GM23338 (cell line): ENCODE measurements at regions not wholly inside any gene's neighbourhood (a gene's known extent, or its start where the extent isn't known, plus 50 kb on each side); places are given as distances from the start of the nearest gene placed in this dataset.
A peak's percentile ranks its signal among the peaks of the same experiment; 100 is the strongest.

Source experiments
- ATAC-seq: fragments of 200-7000 bp; cut with Tn5 transposase; 3 replicates; pipeline ENCODE4 v1.9.1; 2020
- DNase-seq: peaks from one replicate; pipeline ENCODE4 v3.0.0-alpha.2; 2015; ENCODE audit warnings: low spot score
- H2AFZ ChIP-seq: fragments of 200-600 bp; sonication (generic); 2 replicates; pipeline ENCODE4 v1.8.0; 2016; ENCODE audit warnings: antibody characterized with exemption, mild to moderate bottlenecking, moderate library complexity
- H3F3A ChIP-seq: fragments of 200-600 bp; sonication (generic); replicated peaks from 2 replicates; pipeline ENCODE4 v1.8.0; 2017; ENCODE audit warnings: antibody characterized with exemption, mixed run types, low read depth
- H3K27ac ChIP-seq: fragments of 200-600 bp; sonication (generic); 2 replicates; pipeline ENCODE4 v1.6.1; 2016; ENCODE audit warnings: low read depth
- H3K27me3 ChIP-seq: fragments of 200-600 bp; sonication (generic); 2 replicates; pipeline ENCODE4 v1.8.0; 2016; ENCODE audit warnings: mild to moderate bottlenecking, mixed run types, moderate library complexity; ENCODE audit not compliant: insufficient read depth
- H3K36me3 ChIP-seq: fragments of 200-600 bp; sonication (generic); 2 replicates; pipeline ENCODE4 v1.8.0; 2016; ENCODE audit warnings: mild to moderate bottlenecking; ENCODE audit not compliant: insufficient read depth
- H3K4me1 ChIP-seq: fragments of 200-600 bp; sonication (generic); 2 replicates; pipeline ENCODE4 v1.8.0; 2016; ENCODE audit warnings: mild to moderate bottlenecking, moderate library complexity; ENCODE audit not compliant: insufficient read depth
- H3K4me2 ChIP-seq: fragments of 200-600 bp; sonication (generic); 2 replicates; pipeline ENCODE4 v1.7.1; 2017; ENCODE audit warnings: mixed run types
- H3K4me3 ChIP-seq: fragments of 200-600 bp; sonication (generic); 2 replicates; pipeline ENCODE4 v1.6.1; 2016; ENCODE audit warnings: mixed run types
- H3K79me2 ChIP-seq: fragments of 200-600 bp; sonication (generic); replicated peaks from 2 replicates; pipeline ENCODE4 v1.8.0; 2017; ENCODE audit warnings: mild to moderate bottlenecking; ENCODE audit not compliant: insufficient read depth
- H3K9me2 ChIP-seq: fragments of 200-600 bp; sonication (generic); 2 replicates; pipeline ENCODE4 v1.8.0; 2017; ENCODE audit not compliant: insufficient read depth
- H4K20me1 ChIP-seq: fragments of 200-600 bp; sonication (generic); replicated peaks from 2 replicates; pipeline ENCODE4 v1.8.0; 2017; ENCODE audit warnings: mild to moderate bottlenecking; ENCODE audit not compliant: insufficient read depth
- H3K27ac Mint-ChIP-seq: 2 replicates; pipeline ENCODE4 v1.8.0; 2020; ENCODE audit warnings: inconsistent platforms, mild to moderate bottlenecking, moderate library complexity, mixed read lengths
- H3K27me3 Mint-ChIP-seq: 3 replicates; pipeline ENCODE4 v1.8.0; 2022; ENCODE audit warnings: low read depth, mild to moderate bottlenecking, moderate library complexity, mixed read lengths, inconsistent platforms; ENCODE audit not compliant: insufficient read depth, poor library complexity
- H3K36me3 Mint-ChIP-seq: 3 replicates; pipeline ENCODE4 v1.8.0; 2021; ENCODE audit warnings: low read depth, mild to moderate bottlenecking, inconsistent platforms, moderate library complexity, mixed read lengths
- H3K4me1 Mint-ChIP-seq: 3 replicates; pipeline ENCODE4 v1.8.0; 2020; ENCODE audit warnings: mild to moderate bottlenecking, inconsistent platforms, mixed read lengths
- H3K4me3 Mint-ChIP-seq: 3 replicates; pipeline ENCODE4 v1.8.0; 2021; ENCODE audit warnings: moderate library complexity, mild to moderate bottlenecking, inconsistent platforms, mixed read lengths
- H3K9me3 Mint-ChIP-seq: 3 replicates; pipeline ENCODE4 v1.8.0; 2020; ENCODE audit warnings: moderate library complexity, mild to moderate bottlenecking, inconsistent platforms, mixed read lengths
- CREB1 ChIP-seq: fragments of 250-450 bp; sonication (Bioruptor Pico); IDR thresholded peaks from 2 replicates; pipeline ENCODE4 v1.5.0; 2020; ENCODE audit warnings: low read depth, mild to moderate bottlenecking, moderate library complexity
- CTCF ChIP-seq, 2 experiments: fragments of 200-600 bp in 1 of 2; sonication (generic) in 1 of 2; conservative IDR thresholded peaks; 2 replicates each; pipeline versions ENCODE4 v1.5.1 to v1.6.1; 2016 to 2017; ENCODE audit warnings: antibody characterized with exemption in 2 of 2, low read depth in 2 of 2, mild to moderate bottlenecking in 2 of 2, moderate library complexity in 1 of 2
- ETS1 ChIP-seq: IDR thresholded peaks from 2 replicates; pipeline ENCODE4 v1.6.1; 2016; ENCODE audit warnings: antibody characterized with exemption
- EZH2 ChIP-seq: fragments of 200-600 bp; sonication (generic); IDR thresholded peaks from one replicate; pipeline ENCODE4 v1.8.0; 2017; ENCODE audit warnings: antibody characterized with exemption, mild to moderate bottlenecking, low read depth; ENCODE audit not compliant: unreplicated experiment
- EZH2phosphoT487 ChIP-seq: fragments of 200-600 bp; sonication (generic); IDR thresholded peaks from one replicate; pipeline ENCODE4 v1.8.1; 2018; ENCODE audit warnings: antibody characterized with exemption; ENCODE audit not compliant: unreplicated experiment
- JUNB ChIP-seq: IDR thresholded peaks from one replicate; pipeline ENCODE4 v1.6.1; 2016; ENCODE audit warnings: antibody characterized with exemption; ENCODE audit not compliant: unreplicated experiment
- NANOG ChIP-seq: IDR thresholded peaks from 2 replicates; pipeline ENCODE4 v1.6.1; 2016; ENCODE audit warnings: antibody characterized with exemption, borderline replicate concordance
- POLR2AphosphoS5 ChIP-seq: IDR thresholded peaks from 2 replicates; pipeline ENCODE4 v1.6.1; 2016; ENCODE audit warnings: antibody characterized with exemption, low read depth
- STAT1 ChIP-seq: IDR thresholded peaks from one replicate; pipeline ENCODE4 v1.6.1; 2016; ENCODE audit warnings: antibody characterized with exemption; ENCODE audit not compliant: unreplicated experiment
- ZNF114 ChIP-seq: fragments of 250-450 bp; sonication (Bioruptor Pico); IDR thresholded peaks from 2 replicates; pipeline ENCODE4 v1.5.0; 2020; ENCODE audit warnings: mild to moderate bottlenecking, moderate library complexity
- ZNF331 ChIP-seq: fragments of 250-450 bp; sonication (Bioruptor Pico); IDR thresholded peaks from 2 replicates; pipeline ENCODE4 v1.5.0; 2020; ENCODE audit warnings: low read depth, mild to moderate bottlenecking, moderate library complexity
- TF ChIP-seq, protein P1 (sequence below): fragments of 250-450 bp; sonication (Bioruptor Pico); IDR thresholded peaks from 2 replicates; pipeline ENCODE4 v1.5.0; 2020; ENCODE audit warnings: mild to moderate bottlenecking, moderate library complexity
- TF ChIP-seq, protein P2 (sequence below): IDR thresholded peaks from one replicate; pipeline ENCODE4 v1.6.1; 2018; ENCODE audit warnings: antibody characterized with exemption; ENCODE audit not compliant: unreplicated experiment

DNA sequence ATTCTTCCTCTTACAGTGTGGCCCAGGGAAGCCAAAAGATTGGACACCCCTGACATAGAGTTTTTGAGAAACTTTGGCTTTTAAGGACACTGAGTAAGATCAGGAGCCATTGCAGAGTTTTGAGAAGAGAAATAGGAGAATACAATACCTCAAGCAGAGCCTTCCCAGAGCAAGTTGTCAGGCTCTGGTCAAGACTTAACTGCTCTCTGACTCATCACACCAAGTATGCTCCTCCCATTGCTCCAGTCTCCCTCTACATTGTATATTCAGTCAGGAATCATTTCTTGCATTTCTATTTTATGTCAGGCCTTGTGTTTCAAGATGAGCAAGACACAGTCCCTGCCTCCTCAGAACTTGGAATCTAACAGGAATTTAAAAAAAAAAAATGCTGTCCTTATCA lies 176.4 kb upstream of the FMR1 start:
- Histone ChIP-seq H3K9me2 (no peaks in the 10 kb centered on the region), H3K27ac (no peak overlapping the region), H3K4me3 (0 out of 2 replicates have a peak overlapping the region, but pooled peaks have one; percentile 11), H3K27me3 (no peaks in the 10 kb centered on the region), H3F3A (no peaks in the 10 kb centered on the region), H4K20me1 (no peaks in the 10 kb centered on the region), H3K4me2 (peak overlapping the region; percentile 52; the same call in 1 of the 2 replicates), H3K36me3 (no peaks in the 10 kb centered on the region), H2AFZ (no peak overlapping the region), H3K79me2 (no peaks in the 10 kb centered on the region), H3K4me1 (peaks cover 6% of the 10 kb centered on the region; the same call in 1 of the 2 replicates)
- H3K36me3 Mint-ChIP-seq: no peaks in the 10 kb centered on the region
- H3K27me3 Mint-ChIP-seq: no peaks in the 10 kb centered on the region
- no peak for TF ChIP-seq STAT1
- TF ChIP-seq CTCF (conservative IDR thresholded peaks at IDR 0.05; ENCODE audit: low read depth in 2 of 2): no peak
- TF ChIP-seq, protein P1, sequence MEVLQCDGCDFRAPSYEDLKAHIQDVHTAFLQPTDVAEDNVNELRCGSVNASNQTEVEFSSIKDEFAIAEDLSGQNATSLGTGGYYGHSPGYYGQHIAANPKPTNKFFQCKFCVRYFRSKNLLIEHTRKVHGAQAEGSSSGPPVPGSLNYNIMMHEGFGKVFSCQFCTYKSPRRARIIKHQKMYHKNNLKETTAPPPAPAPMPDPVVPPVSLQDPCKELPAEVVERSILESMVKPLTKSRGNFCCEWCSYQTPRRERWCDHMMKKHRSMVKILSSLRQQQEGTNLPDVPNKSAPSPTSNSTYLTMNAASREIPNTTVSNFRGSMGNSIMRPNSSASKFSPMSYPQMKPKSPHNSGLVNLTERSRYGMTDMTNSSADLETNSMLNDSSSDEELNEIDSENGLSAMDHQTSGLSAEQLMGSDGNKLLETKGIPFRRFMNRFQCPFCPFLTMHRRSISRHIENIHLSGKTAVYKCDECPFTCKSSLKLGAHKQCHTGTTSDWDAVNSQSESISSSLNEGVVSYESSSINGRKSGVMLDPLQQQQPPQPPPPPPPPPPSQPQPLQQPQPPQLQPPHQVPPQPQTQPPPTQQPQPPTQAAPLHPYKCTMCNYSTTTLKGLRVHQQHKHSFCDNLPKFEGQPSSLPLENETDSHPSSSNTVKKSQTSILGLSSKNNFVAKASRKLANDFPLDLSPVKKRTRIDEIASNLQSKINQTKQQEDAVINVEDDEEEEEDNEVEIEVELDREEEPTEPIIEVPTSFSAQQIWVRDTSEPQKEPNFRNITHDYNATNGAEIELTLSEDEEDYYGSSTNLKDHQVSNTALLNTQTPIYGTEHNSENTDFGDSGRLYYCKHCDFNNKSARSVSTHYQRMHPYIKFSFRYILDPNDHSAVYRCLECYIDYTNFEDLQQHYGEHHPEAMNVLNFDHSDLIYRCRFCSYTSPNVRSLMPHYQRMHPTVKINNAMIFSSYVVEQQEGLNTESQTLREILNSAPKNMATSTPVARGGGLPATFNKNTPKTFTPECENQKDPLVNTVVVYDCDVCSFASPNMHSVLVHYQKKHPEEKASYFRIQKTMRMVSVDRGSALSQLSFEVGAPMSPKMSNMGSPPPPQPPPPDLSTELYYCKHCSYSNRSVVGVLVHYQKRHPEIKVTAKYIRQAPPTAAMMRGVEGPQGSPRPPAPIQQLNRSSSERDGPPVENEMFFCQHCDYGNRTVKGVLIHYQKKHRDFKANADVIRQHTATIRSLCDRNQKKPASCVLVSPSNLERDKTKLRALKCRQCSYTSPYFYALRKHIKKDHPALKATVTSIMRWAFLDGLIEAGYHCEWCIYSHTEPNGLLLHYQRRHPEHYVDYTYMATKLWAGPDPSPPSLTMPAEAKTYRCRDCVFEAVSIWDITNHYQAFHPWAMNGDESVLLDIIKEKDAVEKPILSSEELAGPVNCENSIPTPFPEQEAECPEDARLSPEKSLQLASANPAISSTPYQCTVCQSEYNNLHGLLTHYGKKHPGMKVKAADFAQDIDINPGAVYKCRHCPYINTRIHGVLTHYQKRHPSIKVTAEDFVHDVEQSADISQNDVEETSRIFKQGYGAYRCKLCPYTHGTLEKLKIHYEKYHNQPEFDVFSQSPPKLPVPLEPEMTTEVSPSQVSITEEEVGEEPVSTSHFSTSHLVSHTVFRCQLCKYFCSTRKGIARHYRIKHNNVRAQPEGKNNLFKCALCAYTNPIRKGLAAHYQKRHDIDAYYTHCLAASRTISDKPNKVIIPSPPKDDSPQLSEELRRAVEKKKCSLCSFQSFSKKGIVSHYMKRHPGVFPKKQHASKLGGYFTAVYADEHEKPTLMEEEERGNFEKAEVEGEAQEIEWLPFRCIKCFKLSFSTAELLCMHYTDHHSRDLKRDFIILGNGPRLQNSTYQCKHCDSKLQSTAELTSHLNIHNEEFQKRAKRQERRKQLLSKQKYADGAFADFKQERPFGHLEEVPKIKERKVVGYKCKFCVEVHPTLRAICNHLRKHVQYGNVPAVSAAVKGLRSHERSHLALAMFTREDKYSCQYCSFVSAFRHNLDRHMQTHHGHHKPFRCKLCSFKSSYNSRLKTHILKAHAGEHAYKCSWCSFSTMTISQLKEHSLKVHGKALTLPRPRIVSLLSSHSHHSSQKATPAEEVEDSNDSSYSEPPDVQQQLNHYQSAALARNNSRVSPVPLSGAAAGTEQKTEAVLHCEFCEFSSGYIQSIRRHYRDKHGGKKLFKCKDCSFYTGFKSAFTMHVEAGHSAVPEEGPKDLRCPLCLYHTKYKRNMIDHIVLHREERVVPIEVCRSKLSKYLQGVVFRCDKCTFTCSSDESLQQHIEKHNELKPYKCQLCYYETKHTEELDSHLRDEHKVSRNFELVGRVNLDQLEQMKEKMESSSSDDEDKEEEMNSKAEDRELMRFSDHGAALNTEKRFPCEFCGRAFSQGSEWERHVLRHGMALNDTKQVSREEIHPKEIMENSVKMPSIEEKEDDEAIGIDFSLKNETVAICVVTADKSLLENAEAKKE: no peak
- no peak for TF ChIP-seq CREB1 (CRISPR knock-in tag)
- TF ChIP-seq ZNF114 (CRISPR knock-in tag): no peak
- TF ChIP-seq, protein P2, sequence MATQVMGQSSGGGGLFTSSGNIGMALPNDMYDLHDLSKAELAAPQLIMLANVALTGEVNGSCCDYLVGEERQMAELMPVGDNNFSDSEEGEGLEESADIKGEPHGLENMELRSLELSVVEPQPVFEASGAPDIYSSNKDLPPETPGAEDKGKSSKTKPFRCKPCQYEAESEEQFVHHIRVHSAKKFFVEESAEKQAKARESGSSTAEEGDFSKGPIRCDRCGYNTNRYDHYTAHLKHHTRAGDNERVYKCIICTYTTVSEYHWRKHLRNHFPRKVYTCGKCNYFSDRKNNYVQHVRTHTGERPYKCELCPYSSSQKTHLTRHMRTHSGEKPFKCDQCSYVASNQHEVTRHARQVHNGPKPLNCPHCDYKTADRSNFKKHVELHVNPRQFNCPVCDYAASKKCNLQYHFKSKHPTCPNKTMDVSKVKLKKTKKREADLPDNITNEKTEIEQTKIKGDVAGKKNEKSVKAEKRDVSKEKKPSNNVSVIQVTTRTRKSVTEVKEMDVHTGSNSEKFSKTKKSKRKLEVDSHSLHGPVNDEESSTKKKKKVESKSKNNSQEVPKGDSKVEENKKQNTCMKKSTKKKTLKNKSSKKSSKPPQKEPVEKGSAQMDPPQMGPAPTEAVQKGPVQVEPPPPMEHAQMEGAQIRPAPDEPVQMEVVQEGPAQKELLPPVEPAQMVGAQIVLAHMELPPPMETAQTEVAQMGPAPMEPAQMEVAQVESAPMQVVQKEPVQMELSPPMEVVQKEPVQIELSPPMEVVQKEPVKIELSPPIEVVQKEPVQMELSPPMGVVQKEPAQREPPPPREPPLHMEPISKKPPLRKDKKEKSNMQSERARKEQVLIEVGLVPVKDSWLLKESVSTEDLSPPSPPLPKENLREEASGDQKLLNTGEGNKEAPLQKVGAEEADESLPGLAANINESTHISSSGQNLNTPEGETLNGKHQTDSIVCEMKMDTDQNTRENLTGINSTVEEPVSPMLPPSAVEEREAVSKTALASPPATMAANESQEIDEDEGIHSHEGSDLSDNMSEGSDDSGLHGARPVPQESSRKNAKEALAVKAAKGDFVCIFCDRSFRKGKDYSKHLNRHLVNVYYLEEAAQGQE: no peak
- no peak for TF ChIP-seq ETS1
- TF ChIP-seq JUNB: no peak
- TF ChIP-seq EZH2: no peak
- TF ChIP-seq ZNF331 (CRISPR knock-in tag): no peak
- TF ChIP-seq POLR2AphosphoS5: no peak
- TF ChIP-seq NANOG: no peak
- TF ChIP-seq EZH2phosphoT487: no peak
- H3K27ac Mint-ChIP-seq: no peak overlapping the region
- H3K9me3 Mint-ChIP-seq: no peaks in the 10 kb centered on the region; the same call in 2 of the 3 replicates
- peaks cover 18% of the 10 kb centered on the region for H3K4me1 Mint-ChIP-seq
- DNase-seq (peak; percentile 9), ATAC-seq (peak; percentile 64)
- H3K4me3 Mint-ChIP-seq: no peak overlapping the region
